Activated effector memory CD4-positive, alpha-beta T cell treated with Interleukin-2 at 50 U/mL for 16 hours (primary cell): ENCODE measurements at regions not wholly inside any gene's neighbourhood (a gene's known extent, or its start where the extent isn't known, plus 50 kb on each side); places are given as distances from the start of the nearest gene placed in this dataset.

Source experiments
- DNase-seq: peaks from one replicate; pipeline ENCODE4 v3.0.0-alpha.2; 2020

GRCh38 chr2:16268301-16269000 lies 328.1 kb downstream of the MYCN start:
- no peak for DNase-seq

DNA sequence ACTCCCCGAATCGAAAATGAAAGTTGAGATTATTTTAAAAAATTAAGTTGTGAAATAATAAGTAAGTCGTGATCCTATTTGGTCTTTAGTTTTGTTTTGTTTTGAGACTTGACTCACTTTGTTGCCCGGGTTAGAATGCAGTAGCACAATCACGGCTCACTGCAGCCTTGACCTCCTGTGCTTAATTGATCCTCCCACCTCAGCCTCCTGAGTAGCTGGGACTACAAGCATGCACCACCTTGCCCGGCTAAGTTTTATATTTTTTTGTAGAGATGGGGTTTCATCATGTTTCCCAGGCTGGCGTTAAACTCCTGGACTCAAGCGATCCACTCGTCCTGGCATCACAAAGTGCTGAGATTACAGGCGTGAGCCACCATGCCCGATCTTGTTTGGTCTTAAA lies 326.2 kb downstream of the MYCN start:
- DNase-seq, result no peak

- no peak for DNase-seq
Measured at GRCh38 chr2:16264931-16265540, 324.7 kb downstream of the MYCN start.

- DNase-seq, result no peak
Measured at GRCh38 chr2:16264491-16264890, 324.1 kb downstream of the MYCN start.

DNA sequence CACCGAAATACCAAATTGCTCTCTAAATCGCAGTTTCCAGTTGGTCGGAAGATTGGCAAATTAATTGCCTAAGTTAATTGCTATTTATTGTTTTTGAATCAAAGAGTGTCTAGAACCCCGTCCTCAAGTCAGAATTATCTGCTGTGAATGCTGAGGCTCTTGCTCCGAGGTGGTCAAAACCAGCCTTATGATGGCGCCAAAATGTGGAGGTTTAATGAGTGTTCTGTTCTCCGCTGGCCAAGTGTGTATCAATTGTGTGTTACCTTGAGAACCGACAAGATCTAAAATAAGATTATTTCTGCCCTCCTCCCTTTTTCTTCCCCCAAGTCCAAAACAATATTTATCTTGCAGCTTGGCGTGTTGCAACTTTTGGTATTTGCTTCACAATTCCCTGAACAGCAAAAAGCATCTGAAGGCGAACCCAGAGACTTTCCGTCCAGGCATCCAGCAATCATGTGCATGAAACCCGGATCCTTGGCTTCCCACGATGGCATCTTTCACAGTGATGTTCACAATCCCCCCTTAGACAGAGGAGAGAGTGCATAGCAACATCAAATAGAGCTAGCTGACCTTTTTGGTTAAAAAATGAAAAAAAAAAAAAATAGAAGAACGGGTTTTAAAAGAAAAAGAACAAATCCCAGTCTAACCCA lies 323.0 kb downstream of the MYCN start:
- no peak for DNase-seq

GRCh38 chr2:16262526-16263178 lies 322.3 kb downstream of the MYCN start:
- no peak for DNase-seq

GRCh38 chr2:16261791-16262190 lies 321.4 kb downstream of the MYCN start:
- DNase-seq, result no peak

GRCh38 chr2:16261071-16261470 lies 320.7 kb downstream of the MYCN start:
- DNase-seq, result no peak

- no peak for DNase-seq
Measured at GRCh38 chr2:16260041-16260830, 319.9 kb downstream of the MYCN start.

GRCh38 chr2:16259010-16259409 lies 318.7 kb downstream of the MYCN start:
- DNase-seq, result no peak

GRCh38 chr2:16258350-16258749 lies 318.0 kb downstream of the MYCN start:
- no peak for DNase-seq

GRCh38 chr2:16257322-16258028 lies 317.1 kb downstream of the MYCN start:
- no peak for DNase-seq

DNA sequence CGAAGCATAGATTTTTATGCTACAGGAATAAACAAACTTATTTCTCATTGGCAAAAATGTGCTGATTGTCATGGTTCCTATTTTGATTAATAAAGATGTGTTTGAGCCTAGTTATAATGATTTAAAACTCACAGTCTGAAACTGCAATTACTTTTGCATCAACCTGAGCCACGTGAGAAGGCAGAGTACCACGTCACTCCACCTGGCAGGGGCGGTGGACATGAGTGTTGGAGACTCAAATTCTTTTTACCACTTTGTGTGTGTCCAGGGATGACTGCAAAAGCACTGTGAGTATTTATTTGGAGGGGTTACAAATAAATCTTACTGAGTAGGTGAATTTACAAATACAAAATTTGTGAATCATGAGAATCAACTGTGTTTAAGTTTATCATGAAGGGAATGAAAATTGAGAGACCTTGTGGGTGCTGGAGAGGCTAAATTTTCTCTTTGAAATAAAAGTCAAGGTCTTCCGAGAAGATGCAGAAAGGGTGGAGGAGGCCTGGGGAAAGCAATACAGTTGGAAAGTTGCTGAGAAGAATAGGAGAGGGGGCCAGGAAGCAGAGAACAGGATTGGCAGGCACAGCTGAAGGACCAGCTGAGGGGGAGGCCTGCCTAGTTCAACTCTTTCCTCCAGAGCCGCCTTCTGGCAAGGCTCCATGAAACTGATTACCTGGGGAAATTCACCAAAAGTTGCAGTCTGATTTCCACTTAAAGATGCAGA lies 316.4 kb downstream of the MYCN start:
- DNase-seq, result no peak

DNA sequence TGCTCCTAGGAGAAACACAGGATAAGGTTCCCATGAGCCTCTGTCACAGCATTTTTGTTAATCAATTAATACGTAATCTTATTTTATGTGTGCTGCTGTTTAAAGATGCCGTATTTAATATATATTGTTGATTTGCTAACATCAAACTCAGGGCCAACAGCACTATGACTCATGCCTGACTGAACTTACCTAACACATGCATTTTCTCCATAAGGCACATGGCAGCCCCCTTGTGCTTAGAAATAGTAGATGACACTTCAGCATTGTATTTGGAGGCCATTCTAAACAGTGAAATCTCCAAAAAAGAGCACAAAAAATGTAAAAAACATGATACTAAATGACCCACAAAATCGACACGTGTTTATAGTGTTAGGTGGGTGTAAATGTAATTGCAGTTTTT lies 314.8 kb downstream of the MYCN start:
- DNase-seq, result no peak

GRCh38 chr2:16254356-16254965 lies 314.1 kb downstream of the MYCN start:
- DNase-seq, result no peak

- DNase-seq, result no peak
Measured at GRCh38 chr2:16253291-16253690, 312.9 kb downstream of the MYCN start.

DNA sequence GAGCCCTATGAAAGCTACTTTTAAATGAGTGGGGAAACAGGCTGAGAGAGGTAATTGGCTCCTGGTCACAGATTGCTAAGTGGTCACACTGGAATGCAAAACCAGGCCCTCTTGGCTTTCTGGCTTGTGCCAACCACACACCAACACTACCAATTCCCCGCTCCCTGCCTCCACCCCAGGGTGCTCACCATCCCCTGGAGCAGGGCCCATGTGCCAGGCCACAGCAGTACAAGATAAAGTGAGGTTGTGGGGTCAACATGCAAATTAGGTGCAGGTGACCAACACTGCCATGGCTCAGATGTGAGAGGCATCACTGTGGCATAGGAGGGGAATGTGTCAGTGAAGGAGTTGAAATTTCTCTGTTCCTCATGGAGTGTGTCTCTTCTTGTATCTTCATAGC lies 312.5 kb downstream of the MYCN start:
- no peak for DNase-seq

- DNase-seq, result no peak
Measured at GRCh38 chr2:16252251-16252650, 311.9 kb downstream of the MYCN start.

- no peak for DNase-seq
Measured at GRCh38 chr2:16251511-16252225, 311.3 kb downstream of the MYCN start.

DNA sequence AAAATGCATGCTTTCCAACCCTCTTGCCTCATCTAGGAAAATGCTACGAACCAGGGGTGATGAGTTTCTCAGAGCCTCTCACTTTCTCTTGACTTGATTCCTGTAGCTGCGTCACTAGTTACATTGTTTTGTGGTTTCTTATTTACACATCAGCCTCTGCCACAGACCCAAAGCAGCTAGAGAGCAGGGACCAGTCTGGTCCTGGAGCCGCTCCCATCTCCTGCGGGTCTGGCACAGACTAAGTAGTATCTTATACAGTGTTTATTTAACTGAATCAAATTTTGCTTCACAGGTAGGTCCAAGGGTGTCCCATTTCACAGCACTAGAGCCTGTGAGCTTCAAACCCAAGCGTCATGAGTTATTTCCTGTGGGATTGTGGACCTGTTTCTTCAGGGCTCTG lies 310.5 kb downstream of the MYCN start:
- no peak for DNase-seq

DNA sequence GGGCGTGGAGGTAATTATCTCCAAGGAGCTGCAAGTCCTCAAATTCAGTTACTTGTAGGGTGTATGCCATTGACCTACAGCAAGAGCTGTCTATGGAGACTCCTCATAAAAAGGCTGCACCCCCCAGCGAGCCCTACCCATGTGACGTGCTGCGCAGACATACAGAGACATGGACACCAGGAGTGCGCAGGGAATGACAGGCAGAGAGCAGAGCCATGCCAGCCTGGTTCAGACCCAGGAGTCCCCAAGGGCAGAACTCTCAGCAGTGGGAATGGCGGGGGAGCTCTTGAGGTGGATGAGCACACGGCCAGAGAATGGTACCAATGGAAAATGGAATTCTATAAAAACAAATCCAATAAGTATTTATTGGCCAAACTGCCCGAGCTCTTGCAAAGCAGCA lies 310.1 kb downstream of the MYCN start:
- no peak for DNase-seq
